Superior temporal gyrus (tissue), 1 donor: ENCODE measurements at regions not wholly inside any gene's neighbourhood (a gene's known extent, or its start where the extent isn't known, plus 50 kb on each side); places are given as distances from the start of the nearest gene placed in this dataset.
"Not testable (repeated sequence)": the region's sequence is repeated elsewhere in the genome, so short reads cannot be mapped to it uniquely, and the experiment has no call there.

Experiments used
- DNase-seq: peaks from one replicate; pipeline ENCODE4 v3.0.0-alpha.2; 2016; ENCODE audit errors: extremely low spot score

DNA sequence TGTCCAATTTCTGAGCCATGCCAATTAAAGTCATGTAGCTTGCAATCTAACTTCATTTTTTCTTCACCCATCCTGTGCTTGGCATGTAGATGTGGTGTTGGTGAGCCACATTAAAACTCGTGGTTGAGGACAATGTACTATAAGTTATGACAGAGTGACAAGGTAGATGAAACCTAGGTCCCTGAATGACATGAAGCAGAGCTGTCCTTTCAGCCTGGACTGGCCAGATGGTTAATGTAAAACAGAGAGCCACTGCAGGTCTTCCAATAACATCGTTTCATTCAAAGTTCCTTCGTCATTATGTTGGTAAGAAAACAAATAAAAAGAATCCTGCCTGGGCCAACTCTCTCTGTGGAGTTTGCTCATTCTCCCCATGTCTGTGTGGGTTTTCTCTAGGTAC, 856.5 kb upstream of the SEMA6A start:
- no peak for DNase-seq

- DNase-seq, result no peak
These were observed 850.5 kb upstream of the SEMA6A start for GRCh38 chr5:117425163-117425562.

DNA sequence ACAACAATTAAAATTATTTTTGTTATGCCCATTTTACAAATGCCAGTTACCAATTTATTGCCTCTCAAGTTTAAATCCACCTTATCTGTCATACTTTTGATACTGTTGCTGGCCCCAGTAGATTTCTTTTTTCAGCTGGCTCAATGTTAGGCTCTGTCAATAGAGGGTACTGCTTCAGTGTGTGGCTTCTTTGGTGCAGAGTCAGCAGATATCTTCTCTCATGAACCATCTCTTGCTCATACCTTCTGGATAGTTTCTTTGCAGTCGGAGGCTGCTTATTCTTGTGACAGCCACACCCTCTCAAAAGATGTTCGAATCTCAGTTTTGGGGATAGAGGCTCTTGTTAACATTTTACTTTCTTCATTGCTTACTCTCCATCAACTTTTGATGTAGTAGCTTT, 849.9 kb upstream of the SEMA6A start:
- DNase-seq, result no peak

- DNase-seq, result no peak
These were observed 842.9 kb upstream of the SEMA6A start for GRCh38 chr5:117417501-117417900.

- no peak for DNase-seq
These were observed 840.3 kb upstream of the SEMA6A start for GRCh38 chr5:117414926-117415325.

DNA sequence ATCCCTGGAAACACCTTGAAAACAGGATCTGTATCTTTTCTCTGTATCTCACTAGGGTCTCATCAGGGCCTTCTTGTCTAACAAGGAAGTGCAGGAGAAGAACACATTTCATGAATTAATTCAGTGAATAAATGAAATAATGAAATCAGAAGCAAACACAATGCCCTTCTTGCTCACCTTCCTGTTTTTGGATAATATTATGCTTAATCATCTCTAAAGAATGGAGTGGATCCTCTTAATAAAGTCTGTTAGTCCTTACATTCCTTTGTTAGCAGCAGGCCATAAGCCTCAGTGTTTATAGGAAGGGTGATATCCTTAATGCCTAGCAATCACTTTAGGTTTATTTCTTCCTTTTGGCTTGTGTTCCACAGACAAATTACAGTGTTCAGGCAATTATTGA, 837.1 kb upstream of the SEMA6A start:
- DNase-seq, result no peak

GRCh38 chr5:117405197-117405596, 830.6 kb upstream of the SEMA6A start:
- no peak for DNase-seq

GRCh38 chr5:117394506-117395157, 820.0 kb upstream of the SEMA6A start:
- DNase-seq, result no peak

DNA sequence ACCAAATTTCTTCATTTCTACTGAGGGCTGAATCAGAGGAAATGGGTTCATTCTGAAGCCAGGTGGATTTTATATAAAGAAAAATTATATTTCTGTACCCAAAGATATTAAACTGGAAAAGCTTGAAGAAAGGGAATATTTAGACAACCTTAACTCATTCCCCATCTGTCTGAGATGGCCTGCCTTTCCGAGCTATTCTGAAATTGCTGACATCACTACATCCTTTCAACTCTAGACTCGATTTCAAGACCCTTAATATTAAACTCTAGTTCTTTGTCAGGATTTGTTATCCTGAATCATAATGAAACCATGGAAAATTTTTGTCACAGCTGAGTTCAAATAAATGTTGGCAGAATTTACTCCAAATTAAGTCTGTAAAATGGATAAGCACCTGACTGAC, 818.5 kb upstream of the SEMA6A start:
- no peak for DNase-seq

DNA sequence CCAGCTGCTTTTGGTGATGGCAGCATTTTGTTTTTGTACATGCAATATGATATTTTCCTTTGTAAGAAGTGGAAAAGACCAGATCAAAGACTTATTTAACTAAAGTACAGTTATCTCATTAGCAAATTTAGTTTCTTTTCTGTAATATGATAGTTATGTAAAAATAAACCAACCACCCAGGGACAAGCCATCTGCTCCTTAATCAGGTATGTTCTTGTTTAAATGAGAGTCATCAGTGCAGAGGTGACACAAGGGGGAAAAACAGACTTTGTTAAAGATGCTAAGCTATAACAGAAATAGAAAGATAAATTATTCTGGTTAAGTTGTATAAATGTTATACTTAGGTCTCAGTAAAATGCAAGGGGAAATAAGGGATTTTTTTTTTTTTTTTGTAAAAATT, 805.7 kb upstream of the SEMA6A start:
- DNase-seq, result no peak

GRCh38 chr5:117379521-117379920, 804.9 kb upstream of the SEMA6A start:
- no peak for DNase-seq

DNA sequence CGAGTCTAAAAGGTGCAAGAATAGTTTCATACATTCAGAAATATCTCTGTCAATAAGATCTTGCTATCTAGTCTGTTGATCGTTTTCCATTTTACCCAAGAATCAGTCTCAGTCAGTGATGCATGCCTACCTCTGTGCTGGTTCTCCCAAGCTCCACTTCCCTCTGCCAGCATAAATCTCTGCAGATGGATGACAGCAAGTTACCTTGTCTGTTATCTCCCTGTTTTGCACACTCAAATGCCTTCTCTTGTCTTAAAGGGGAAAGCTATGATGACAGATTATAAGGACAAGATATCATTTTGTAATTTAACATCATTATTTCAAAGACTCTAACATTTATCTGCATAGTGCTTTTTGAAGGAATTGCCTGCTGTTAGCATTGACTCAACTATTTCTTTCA, 802.1 kb upstream of the SEMA6A start:
- no peak for DNase-seq

DNA sequence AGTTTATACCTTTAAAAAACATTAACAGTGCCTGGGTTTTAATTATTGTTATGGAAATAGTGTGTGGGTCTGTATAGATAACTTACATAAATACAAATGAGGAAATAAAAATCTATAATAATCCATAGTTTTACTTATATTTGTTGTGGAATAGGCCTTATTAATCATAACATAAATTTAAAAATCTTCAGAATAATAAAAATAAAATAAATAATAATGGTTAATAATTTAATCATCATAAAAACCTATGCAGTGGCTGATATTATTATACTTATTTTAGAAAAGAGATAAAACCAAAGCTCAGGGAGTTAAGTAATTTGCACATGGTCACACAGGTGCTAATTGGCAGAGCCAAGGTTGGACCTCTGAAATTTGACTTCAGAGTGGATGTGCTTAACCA, 785.3 kb upstream of the SEMA6A start:
- DNase-seq, result no peak

DNA sequence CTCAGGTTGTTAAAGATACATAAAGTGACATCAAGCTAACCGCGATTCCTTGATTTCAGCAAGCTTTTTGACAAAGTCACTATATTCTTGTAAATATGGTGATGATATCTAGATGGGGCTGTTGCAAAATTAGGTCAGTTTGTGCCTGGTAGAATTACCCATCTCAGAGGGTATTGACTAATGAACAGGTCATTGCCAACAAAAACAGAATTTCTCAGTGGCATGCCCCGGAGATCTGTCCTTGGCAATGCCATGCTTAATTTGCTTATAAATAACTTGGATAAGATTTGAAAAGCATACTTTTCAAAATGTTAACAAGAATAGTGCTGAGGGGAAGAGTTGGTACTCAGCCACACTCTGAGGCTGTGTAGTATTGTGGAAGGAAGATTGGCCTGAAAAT, 783.3 kb upstream of the SEMA6A start:
- DNase-seq, result no peak

- DNase-seq, result no peak
These were observed 772.7 kb upstream of the SEMA6A start for GRCh38 chr5:117347280-117347679.

- not testable (repeated sequence) for DNase-seq
These were observed 769.1 kb upstream of the SEMA6A start for GRCh38 chr5:117343726-117344125.

DNA sequence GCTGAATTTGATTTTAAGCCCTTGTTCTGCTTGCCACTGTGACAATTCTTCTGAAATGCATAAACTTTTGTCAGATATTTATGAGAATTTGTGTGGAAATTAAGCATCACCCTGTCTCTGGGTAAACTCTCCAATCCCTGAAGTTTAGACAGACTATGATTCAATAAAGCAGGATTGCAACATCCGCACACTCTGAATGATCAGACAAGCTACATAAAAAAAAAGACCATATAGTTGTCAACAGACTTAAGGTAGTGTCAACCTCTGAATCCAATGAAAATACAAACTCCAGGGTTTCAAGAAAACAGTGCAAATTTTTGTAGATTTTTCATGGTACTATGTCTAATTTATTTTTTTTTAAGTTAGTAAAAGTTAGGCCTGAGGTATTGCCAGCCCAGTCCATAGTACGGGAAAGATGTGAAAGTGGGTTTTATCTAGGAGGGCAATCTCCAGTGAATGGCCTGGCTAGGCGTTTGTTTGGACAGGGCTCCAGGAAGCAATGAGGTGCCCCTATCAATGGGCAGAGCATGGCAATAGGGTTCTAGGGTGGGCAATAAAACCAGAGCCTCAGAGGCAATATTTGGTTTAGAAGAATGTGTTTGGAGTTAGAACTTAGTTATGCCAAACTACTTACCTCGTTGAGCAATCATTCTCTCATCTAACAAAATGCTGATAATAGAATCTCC, 762.6 kb upstream of the SEMA6A start:
- DNase-seq, result no peak

DNA sequence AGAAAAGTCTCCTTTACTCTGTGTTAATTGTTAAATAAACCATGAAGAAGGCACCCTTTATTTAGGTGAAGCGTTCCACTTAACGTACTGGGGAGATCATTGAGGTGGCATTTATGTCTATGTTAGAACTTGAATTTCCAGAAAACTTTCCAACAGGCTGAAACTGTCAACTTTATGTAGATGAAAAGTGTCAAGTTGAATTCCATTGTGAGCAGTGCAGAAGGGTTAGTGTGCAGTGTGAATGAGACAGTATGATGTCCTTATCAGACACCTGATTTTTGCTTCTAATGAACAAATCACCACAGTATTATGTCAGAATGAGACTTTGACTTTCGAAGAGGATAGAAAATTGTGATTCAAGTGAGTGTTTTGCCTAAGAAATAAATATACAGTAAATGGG, 761.6 kb upstream of the SEMA6A start:
- no peak for DNase-seq

DNA sequence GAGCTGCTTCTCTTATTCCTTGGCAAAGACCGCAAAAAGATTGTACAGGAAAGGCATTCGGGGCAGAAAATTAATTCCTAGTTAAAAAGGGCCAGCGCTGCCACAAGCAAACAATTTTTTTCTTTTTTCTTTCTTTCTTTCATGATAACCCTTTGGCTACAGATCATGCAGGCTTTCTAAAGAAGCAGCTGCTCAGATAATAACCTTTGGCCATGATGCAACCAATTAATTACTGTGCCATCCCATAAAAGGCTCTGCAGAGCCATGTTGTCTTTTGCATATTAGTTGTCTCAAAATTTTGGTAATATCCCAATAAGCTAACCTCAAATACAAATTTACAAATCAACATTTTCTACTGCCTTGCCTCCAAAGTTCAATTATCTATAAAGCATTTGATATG, 758.4 kb upstream of the SEMA6A start:
- no peak for DNase-seq

DNA sequence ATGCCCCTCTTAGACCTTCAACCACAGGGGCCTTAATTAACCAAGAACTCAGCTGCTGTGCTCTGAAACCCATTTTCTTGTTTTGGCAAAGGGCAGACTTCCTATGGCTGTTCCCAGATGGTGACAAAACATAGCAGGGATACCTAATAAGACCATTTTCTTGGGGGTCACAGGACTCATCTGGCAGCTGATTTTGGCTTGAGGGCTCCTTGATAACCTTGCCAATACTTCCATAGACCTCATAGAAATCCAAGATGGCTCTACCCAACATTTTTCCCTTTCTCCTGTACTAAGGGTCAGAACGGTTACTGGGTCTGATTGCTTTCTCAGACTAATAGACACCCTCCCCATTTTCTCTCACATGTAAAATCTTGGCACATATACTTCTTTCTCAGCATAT, 757.7 kb upstream of the SEMA6A start:
- no peak for DNase-seq

DNA sequence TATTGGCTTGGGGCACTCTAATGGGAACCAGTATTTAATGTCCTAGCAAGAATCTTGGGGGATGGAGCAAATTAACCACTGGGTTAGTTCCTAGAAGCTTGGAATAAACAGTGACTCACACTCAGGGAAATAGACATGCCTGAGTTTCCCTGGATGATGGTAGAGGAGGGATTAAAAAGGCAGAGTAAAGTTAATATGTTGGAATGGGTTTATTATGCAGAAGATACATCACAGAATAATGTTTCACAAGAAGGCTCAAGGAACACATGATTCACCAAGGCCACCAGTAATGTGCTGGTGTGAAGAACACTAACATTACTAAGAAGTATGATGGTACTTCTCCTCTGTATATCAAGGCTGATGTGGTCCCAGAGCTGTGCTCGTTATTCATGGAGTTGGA, 752.9 kb upstream of the SEMA6A start:
- DNase-seq, result no peak

DNA sequence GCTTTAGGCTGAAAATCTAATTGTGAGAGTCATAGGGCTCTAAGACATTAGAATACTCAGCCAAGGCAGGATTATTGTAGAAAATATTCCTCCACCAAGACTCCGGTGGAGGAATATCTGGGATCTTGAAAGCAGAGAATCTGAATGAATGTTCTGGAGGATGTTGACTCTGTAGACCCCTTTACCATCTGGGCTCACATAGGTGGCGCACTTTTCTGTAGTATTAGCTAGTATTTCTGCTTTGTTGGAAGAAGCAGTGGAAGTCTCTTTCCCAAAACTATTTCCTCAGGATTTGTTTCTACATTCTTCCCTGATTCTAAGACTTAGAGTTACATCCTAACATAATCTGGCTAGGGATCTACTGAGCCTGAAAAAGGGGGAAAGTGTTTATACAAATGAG, 752.4 kb upstream of the SEMA6A start:
- no peak for DNase-seq

GRCh38 chr5:117318528-117318927, 743.9 kb upstream of the SEMA6A start:
- DNase-seq, result no peak

GRCh38 chr5:117315170-117315569, 740.5 kb upstream of the SEMA6A start:
- DNase-seq, result no peak
